MM.1S (cell line): ENCODE measurements at regions not wholly inside any gene's neighbourhood (a gene's known extent, or its start where the extent isn't known, plus 50 kb on each side); places are given as distances from the start of the nearest gene placed in this dataset.

Source experiments
- DNase-seq: peaks from one replicate; pipeline ENCODE4 v3.0.0-alpha.2; 2015
- H2AFZ ChIP-seq: fragments of 300-600 bp; sonication (generic); 2 replicates; pipeline ENCODE4 v1.6.0; 2016; ENCODE audit warnings: antibody characterized with exemption, low read length
- H3F3A ChIP-seq: fragments of 300-600 bp; sonication (generic); 2 replicates; pipeline ENCODE4 v1.6.1; 2016; ENCODE audit warnings: mild to moderate bottlenecking, antibody characterized with exemption, low read length, moderate library complexity, mixed read lengths; ENCODE audit not compliant: insufficient read depth
- H3K27ac ChIP-seq: fragments of 300-600 bp; sonication (generic); 2 replicates; pipeline ENCODE4 v1.5.1; 2016; ENCODE audit warnings: mild to moderate bottlenecking, low read length
- H3K27me3 ChIP-seq: fragments of 300-600 bp; sonication (generic); replicated peaks from 2 replicates; pipeline ENCODE4 v1.6.0; 2016; ENCODE audit warnings: low read length; ENCODE audit not compliant: insufficient read depth
- H3K36me3 ChIP-seq: fragments of 300-600 bp; sonication (generic); replicated peaks from 2 replicates; pipeline ENCODE4 v1.6.1; 2016; ENCODE audit warnings: mild to moderate bottlenecking, low read length, mixed read lengths; ENCODE audit not compliant: insufficient read depth
- H3K4me1 ChIP-seq: fragments of 300-600 bp; sonication (generic); 2 replicates; pipeline ENCODE4 v1.6.1; 2016; ENCODE audit warnings: low read length, mixed read lengths
- H3K4me2 ChIP-seq: fragments of 300-600 bp; sonication (generic); 2 replicates; pipeline ENCODE4 v1.6.0; 2016; ENCODE audit warnings: low read depth, low read length
- H3K4me3 ChIP-seq: fragments of 300-600 bp; sonication (generic); 2 replicates; pipeline ENCODE4 v1.5.1; 2016; ENCODE audit warnings: low read length, mixed read lengths
- H3K79me2 ChIP-seq: fragments of 300-600 bp; sonication (generic); 2 replicates; pipeline ENCODE4 v1.6.1; 2016; ENCODE audit warnings: mixed run types, low read length, mixed read lengths
- H3K9ac ChIP-seq: fragments of 300-600 bp; sonication (generic); 2 replicates; pipeline ENCODE4 v1.6.1; 2016; ENCODE audit warnings: low read length, mixed read lengths
- H3K9me2 ChIP-seq: fragments of 300-600 bp; sonication (generic); replicated peaks from 2 replicates; pipeline ENCODE4 v1.6.1; 2016; ENCODE audit warnings: mild to moderate bottlenecking, low read length, mixed read lengths; ENCODE audit not compliant: insufficient read depth
- H3K9me3 ChIP-seq: fragments of 300-600 bp; sonication (generic); replicated peaks from 2 replicates; pipeline ENCODE4 v1.6.1; 2016; ENCODE audit warnings: mild to moderate bottlenecking, low read length, mixed read lengths; ENCODE audit not compliant: insufficient read depth
- H4K20me1 ChIP-seq: fragments of 300-600 bp; sonication (generic); 2 replicates; pipeline ENCODE4 v1.6.1; 2016; ENCODE audit warnings: mild to moderate bottlenecking, low read length, moderate library complexity, mixed read lengths; ENCODE audit not compliant: insufficient read depth
- CTCF ChIP-seq: fragments of 300-600 bp; sonication (generic); IDR thresholded peaks from 2 replicates; pipeline ENCODE4 v1.5.1; 2016; ENCODE audit warnings: antibody characterized with exemption, low read length, mixed read lengths
- EZH2 ChIP-seq: fragments of 300-600 bp; sonication (generic); optimal IDR thresholded peaks from 2 replicates; pipeline ENCODE3; 2017; ENCODE audit warnings: low read depth, mild to moderate bottlenecking, antibody characterized with exemption, low read length, mixed read lengths
- EZH2phosphoT487 ChIP-seq: fragments of 300-600 bp; sonication (generic); IDR thresholded peaks from 2 replicates; pipeline ENCODE4 v1.6.1; 2018; ENCODE audit warnings: antibody characterized with exemption, low read length

GRCh38 chr4:165682611-165683010 lies 190.4 kb upstream of the TLL1 start:
- H3K9ac ChIP-seq, result no peak overlapping the region
- no peak for DNase-seq
- no peaks in the 10 kb centered on the region for H3K9me2 ChIP-seq
- no peaks in the 10 kb centered on the region for H3K4me1 ChIP-seq
- no peak overlapping the region for H3K27ac ChIP-seq
- H3K36me3 ChIP-seq, result no peaks in the 10 kb centered on the region
- TF ChIP-seq EZH2phosphoT487, result no peak
- TF ChIP-seq CTCF, result no peak
- no peak for TF ChIP-seq EZH2
- H3F3A ChIP-seq, result no peaks in the 10 kb centered on the region
- no peaks in the 10 kb centered on the region for H4K20me1 ChIP-seq
- H3K4me3 ChIP-seq, result no peak overlapping the region
- no peak overlapping the region for H2AFZ ChIP-seq
- H3K79me2 ChIP-seq, result no peaks in the 10 kb centered on the region
- no peaks in the 10 kb centered on the region for H3K27me3 ChIP-seq
- no peaks in the 10 kb centered on the region for H3K9me3 ChIP-seq
- no peak overlapping the region for H3K4me2 ChIP-seq

DNA sequence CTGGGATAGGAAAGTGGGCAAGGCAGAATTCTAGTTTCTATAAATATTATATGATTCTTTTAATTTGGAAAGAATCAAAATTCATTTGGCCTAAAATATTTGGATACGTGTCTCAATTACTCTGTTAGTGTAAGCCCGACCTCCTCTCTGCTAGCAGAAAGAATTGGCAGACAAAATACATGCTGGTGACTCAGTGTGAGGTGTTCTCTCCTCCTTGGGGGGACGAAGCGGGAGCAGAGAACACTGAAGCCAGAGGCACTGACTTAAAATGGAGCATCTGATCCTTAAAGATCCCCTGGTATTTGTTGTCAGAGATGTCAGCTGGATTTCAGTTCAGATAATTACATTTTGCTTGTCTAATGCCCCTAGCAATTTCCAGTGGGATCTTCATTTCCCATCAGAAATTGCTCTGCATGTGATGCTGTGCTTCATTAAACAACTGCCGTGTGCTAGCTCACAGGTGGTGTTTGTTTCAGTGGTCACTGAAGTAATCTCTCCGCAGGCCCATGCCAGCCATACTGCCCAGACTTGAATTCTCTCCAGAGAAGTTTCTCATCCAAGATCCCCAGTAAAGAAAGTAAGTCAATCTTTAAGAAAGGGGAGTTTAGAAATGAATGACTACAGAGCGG lies 188.7 kb upstream of the TLL1 start:
- Histone ChIP-seq H3K4me1 (no peaks in the 10 kb centered on the region), H3K36me3 (no peaks in the 10 kb centered on the region), H3F3A (no peaks in the 10 kb centered on the region), H3K4me2 (no peak overlapping the region), H3K27me3 (no peaks in the 10 kb centered on the region), H3K79me2 (no peaks in the 10 kb centered on the region), H3K9ac (no peak overlapping the region), H3K9me2 (no peaks in the 10 kb centered on the region), H3K4me3 (no peak overlapping the region), H2AFZ (no peak overlapping the region), H3K27ac (no peak overlapping the region), H3K9me3 (no peaks in the 10 kb centered on the region), H4K20me1 (no peaks in the 10 kb centered on the region)
- TF ChIP-seq EZH2 (no peak), CTCF (no peak), EZH2phosphoT487 (no peak)
- DNase-seq, result no peak

GRCh38 chr4:165686756-165687155 lies 186.3 kb upstream of the TLL1 start:
- H3K36me3 ChIP-seq, result no peaks in the 10 kb centered on the region
- H3K4me1 ChIP-seq, result no peaks in the 10 kb centered on the region
- H3K79me2 ChIP-seq, result no peaks in the 10 kb centered on the region
- no peak overlapping the region for H3K4me2 ChIP-seq
- H3K9me3 ChIP-seq, result no peaks in the 10 kb centered on the region
- H3K4me3 ChIP-seq, result no peak overlapping the region
- H3K9me2 ChIP-seq, result no peaks in the 10 kb centered on the region
- no peak for DNase-seq
- H4K20me1 ChIP-seq, result no peaks in the 10 kb centered on the region
- no peak overlapping the region for H2AFZ ChIP-seq
- TF ChIP-seq CTCF (no peak), EZH2 (no peak), EZH2phosphoT487 (no peak)
- no peaks in the 10 kb centered on the region for H3K27me3 ChIP-seq
- H3K27ac ChIP-seq, result no peak overlapping the region
- H3K9ac ChIP-seq, result no peak overlapping the region
- no peaks in the 10 kb centered on the region for H3F3A ChIP-seq
